Astrocyte of the cerebellum (primary cell): ENCODE measurements at regions not wholly inside any gene's neighbourhood (a gene's known extent, or its start where the extent isn't known, plus 50 kb on each side); places are given as distances from the start of the nearest gene placed in this dataset.

Experiments
- DNase-seq: peaks from one replicate; pipeline ENCODE4 v3.0.0-alpha.2; 2011; ENCODE audit warnings: low read depth
- H3K4me3 ChIP-seq: 2 replicates; pipeline ENCODE4 v1.5.1; 2011; ENCODE audit warnings: mild to moderate bottlenecking, low read depth, low read length, moderate library complexity
- in situ Hi-C: cut with HindIII; loops from 2 replicates; pipeline ENCODE4 v1.10.0; 2017; ENCODE audit warnings: low sequenced_read_pairs
- TF ChIP-seq, protein P1 (sequence below): IDR thresholded peaks from 2 replicates; pipeline ENCODE4 v1.5.1; 2012; ENCODE audit warnings: low read length, low read depth, moderate library complexity, mild to moderate bottlenecking; ENCODE audit errors: missing control alignments

GRCh38 chr7:25632616-25633015, 404.3 kb upstream of the NPVF start:
- DNase-seq: no peak
- in situ Hi-C loops: no loop called here
- TF ChIP-seq, protein P1, sequence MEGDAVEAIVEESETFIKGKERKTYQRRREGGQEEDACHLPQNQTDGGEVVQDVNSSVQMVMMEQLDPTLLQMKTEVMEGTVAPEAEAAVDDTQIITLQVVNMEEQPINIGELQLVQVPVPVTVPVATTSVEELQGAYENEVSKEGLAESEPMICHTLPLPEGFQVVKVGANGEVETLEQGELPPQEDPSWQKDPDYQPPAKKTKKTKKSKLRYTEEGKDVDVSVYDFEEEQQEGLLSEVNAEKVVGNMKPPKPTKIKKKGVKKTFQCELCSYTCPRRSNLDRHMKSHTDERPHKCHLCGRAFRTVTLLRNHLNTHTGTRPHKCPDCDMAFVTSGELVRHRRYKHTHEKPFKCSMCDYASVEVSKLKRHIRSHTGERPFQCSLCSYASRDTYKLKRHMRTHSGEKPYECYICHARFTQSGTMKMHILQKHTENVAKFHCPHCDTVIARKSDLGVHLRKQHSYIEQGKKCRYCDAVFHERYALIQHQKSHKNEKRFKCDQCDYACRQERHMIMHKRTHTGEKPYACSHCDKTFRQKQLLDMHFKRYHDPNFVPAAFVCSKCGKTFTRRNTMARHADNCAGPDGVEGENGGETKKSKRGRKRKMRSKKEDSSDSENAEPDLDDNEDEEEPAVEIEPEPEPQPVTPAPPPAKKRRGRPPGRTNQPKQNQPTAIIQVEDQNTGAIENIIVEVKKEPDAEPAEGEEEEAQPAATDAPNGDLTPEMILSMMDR: no peak

GRCh38 chr7:25633426-25634036, 405.2 kb upstream of the NPVF start:
- in situ Hi-C loops: no loop called here

More at GRCh38 chr7:25632616-25633015, 404.3 kb upstream of the NPVF start:
- no peak overlapping the region for H3K4me3 ChIP-seq

GRCh38 chr7:25636168-25636567, 407.9 kb upstream of the NPVF start:
- TF ChIP-seq, protein P1: no peak
- in situ Hi-C loops: no loop called here
- DNase-seq: no peak
- H3K4me3 ChIP-seq: no peak overlapping the region

More at GRCh38 chr7:25633426-25634036, 405.2 kb upstream of the NPVF start:
- no peak overlapping the region for H3K4me3 ChIP-seq
- DNase-seq: no peak
- TF ChIP-seq, protein P1: no peak

GRCh38 chr7:25636871-25637283, 408.6 kb upstream of the NPVF start:
- in situ Hi-C loops: no loop called here
- TF ChIP-seq, protein P1: no peak
- no peak for DNase-seq
- no peak overlapping the region for H3K4me3 ChIP-seq

DNA sequence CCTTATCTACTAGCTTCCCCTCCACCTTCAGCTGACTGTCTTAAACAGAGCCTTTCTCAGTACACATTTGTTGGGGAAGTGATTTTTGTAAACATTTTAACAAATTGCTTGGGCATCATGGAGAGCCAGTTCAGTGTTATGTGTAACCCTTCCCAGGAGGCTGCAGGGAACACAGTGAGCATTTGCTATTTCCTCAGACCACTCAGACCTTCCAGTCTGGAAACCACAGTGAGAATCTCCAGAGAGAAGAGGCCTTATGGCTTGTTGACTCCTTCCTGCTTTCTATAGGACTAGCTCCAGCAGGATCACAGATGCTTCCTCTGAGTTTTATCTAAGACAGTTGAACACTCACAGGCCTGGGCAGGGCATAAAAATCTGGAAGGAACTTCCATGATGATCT, 409.8 kb upstream of the NPVF start:
- DNase-seq: no peak
- H3K4me3 ChIP-seq: no peak overlapping the region
- TF ChIP-seq, protein P1: no peak
- in situ Hi-C loops: no loop called here

GRCh38 chr7:25638590-25639244, 410.4 kb upstream of the NPVF start:
- no peak for DNase-seq
- H3K4me3 ChIP-seq: no peak overlapping the region
- in situ Hi-C loops: no loop called here
- TF ChIP-seq, protein P1: no peak
